ENCODE measurements at regions not wholly inside any gene's neighbourhood (a gene's known extent, or its start where the extent isn't known, plus 50 kb on each side); places are given as distances from the start of the nearest gene placed in this dataset.

- Histone ChIP-seq H2AFZ (no peak overlapping the region), H3K27ac (no peak overlapping the region), H3K9me2 (ENCODE audit: insufficient read depth) (no peaks in the 10 kb centered on the region), H3K27me3 (replicated peaks; ENCODE audit: insufficient read depth) (no peaks in the 10 kb centered on the region; the same call in 1 of the 2 replicates), H4K20me1 (ENCODE audit: insufficient read depth) (no peaks in the 10 kb centered on the region), H3K4me3 (no peak overlapping the region), H3K36me3 (ENCODE audit: low read depth) (no peaks in the 10 kb centered on the region), H3K9ac (no peak overlapping the region), H3K9me3 (ENCODE audit: low read depth) (no peaks in the 10 kb centered on the region), H3K4me1 (ENCODE audit: insufficient read depth) (no peaks in the 10 kb centered on the region), H3K4me2 (ENCODE audit: unreplicated experiment) (no peak overlapping the region), H3F3A (ENCODE audit: insufficient read depth) (no peaks in the 10 kb centered on the region), H3K79me2 (ENCODE audit: insufficient read depth) (no peaks in the 10 kb centered on the region)
- no peak for DNase-seq
- TF ChIP-seq EZH2 (IDR thresholded peaks at IDR 0.05; ENCODE audit: insufficient read depth, poor library complexity, severe bottlenecking), result no peak
- TF ChIP-seq EZH2phosphoT487 (IDR thresholded peaks at IDR 0.05; ENCODE audit: insufficient read depth, low read depth), result no peak
- in situ Hi-C loops (cut with MboI), result no loop called here
- 92 to 97% methylated on average over 2 of the region's 2 CpGs for WGBS, 2 experiments (ENCODE audit: low coverage in 1 of 2, low lambda C conversion rate in 2 of 2, missing lambda C conversion rate in 2 of 2)
These were observed 224.3 kb downstream of the MAFB start for GRCh38 chr20:40464731-40465208.

- Histone ChIP-seq H3K9me2 (ENCODE audit: insufficient read depth) (no peaks in the 10 kb centered on the region), H4K20me1 (ENCODE audit: insufficient read depth) (no peaks in the 10 kb centered on the region), H3K9ac (no peak overlapping the region), H3F3A (ENCODE audit: insufficient read depth) (no peaks in the 10 kb centered on the region), H3K4me1 (ENCODE audit: insufficient read depth) (no peaks in the 10 kb centered on the region), H3K4me2 (ENCODE audit: unreplicated experiment) (no peak overlapping the region), H3K27ac (no peak overlapping the region), H3K79me2 (ENCODE audit: insufficient read depth) (no peaks in the 10 kb centered on the region), H3K9me3 (ENCODE audit: low read depth) (no peaks in the 10 kb centered on the region), H2AFZ (no peak overlapping the region), H3K27me3 (replicated peaks; ENCODE audit: insufficient read depth) (no peaks in the 10 kb centered on the region; the same call in 1 of the 2 replicates), H3K4me3 (no peak overlapping the region), H3K36me3 (ENCODE audit: low read depth) (no peaks in the 10 kb centered on the region)
- no peak for DNase-seq
- 73 to 81% methylated on average over 6 of the region's 6 CpGs for WGBS, 2 experiments (ENCODE audit: low coverage in 1 of 2, low lambda C conversion rate in 2 of 2, missing lambda C conversion rate in 2 of 2)
- in situ Hi-C loops (cut with MboI), result no loop called here
- no peak for TF ChIP-seq EZH2 (IDR thresholded peaks at IDR 0.05; ENCODE audit: insufficient read depth, poor library complexity, severe bottlenecking)
- no peak for TF ChIP-seq EZH2phosphoT487 (IDR thresholded peaks at IDR 0.05; ENCODE audit: insufficient read depth, low read depth)
These were observed 225.9 kb downstream of the MAFB start for GRCh38 chr20:40463171-40463570.

- H3K27ac ChIP-seq, result no peak overlapping the region
- no peak overlapping the region for H2AFZ ChIP-seq
- in situ Hi-C loops (cut with MboI), result no loop called here
- no peaks in the 10 kb centered on the region for H3K9me3 ChIP-seq (ENCODE audit: low read depth)
- WGBS, 2 experiments (ENCODE audit: low coverage in 1 of 2, low lambda C conversion rate in 2 of 2, missing lambda C conversion rate in 2 of 2), result 93 to 95% methylated on average over 1 of the region's 1 CpG
- no peaks in the 10 kb centered on the region for H3F3A ChIP-seq (ENCODE audit: insufficient read depth)
- no peaks in the 10 kb centered on the region for H3K4me1 ChIP-seq (ENCODE audit: insufficient read depth)
- H3K4me2 ChIP-seq (ENCODE audit: unreplicated experiment), result no peak overlapping the region
- H3K36me3 ChIP-seq (ENCODE audit: low read depth), result no peaks in the 10 kb centered on the region
- no peaks in the 10 kb centered on the region for H3K9me2 ChIP-seq (ENCODE audit: insufficient read depth)
- H4K20me1 ChIP-seq (ENCODE audit: insufficient read depth), result no peaks in the 10 kb centered on the region
- H3K9ac ChIP-seq, result no peak overlapping the region
- TF ChIP-seq EZH2 (IDR thresholded peaks at IDR 0.05; ENCODE audit: insufficient read depth, poor library complexity, severe bottlenecking) (no peak), EZH2phosphoT487 (IDR thresholded peaks at IDR 0.05; ENCODE audit: insufficient read depth, low read depth) (no peak)
- H3K4me3 ChIP-seq, result no peak overlapping the region
- no peaks in the 10 kb centered on the region for H3K79me2 ChIP-seq (ENCODE audit: insufficient read depth)
- no peaks in the 10 kb centered on the region; the same call in 1 of the 2 replicates for H3K27me3 ChIP-seq (replicated peaks; ENCODE audit: insufficient read depth)
- DNase-seq, result no peak
These were observed 226.5 kb downstream of the MAFB start for GRCh38 chr20:40462566-40462965.

GRCh38 chr20:40459299-40459698 is 229.7 kb downstream of the MAFB start:
- H3K9me3 ChIP-seq (ENCODE audit: low read depth), result no peaks in the 10 kb centered on the region
- 47 to 48% methylated on average over 4 of the region's 4 CpGs for WGBS, 2 experiments (ENCODE audit: low coverage in 1 of 2, low lambda C conversion rate in 2 of 2, missing lambda C conversion rate in 2 of 2)
- no peaks in the 10 kb centered on the region for H4K20me1 ChIP-seq (ENCODE audit: insufficient read depth)
- no peak overlapping the region for H3K4me2 ChIP-seq (ENCODE audit: unreplicated experiment)
- no peak overlapping the region for H3K9ac ChIP-seq
- no peak for DNase-seq
- no peaks in the 10 kb centered on the region for H3K36me3 ChIP-seq (ENCODE audit: low read depth)
- no peaks in the 10 kb centered on the region; the same call in 1 of the 2 replicates for H3K27me3 ChIP-seq (replicated peaks; ENCODE audit: insufficient read depth)
- no peak overlapping the region for H3K27ac ChIP-seq
- H3K9me2 ChIP-seq (ENCODE audit: insufficient read depth), result no peaks in the 10 kb centered on the region
- TF ChIP-seq EZH2 (IDR thresholded peaks at IDR 0.05; ENCODE audit: insufficient read depth, poor library complexity, severe bottlenecking) (no peak), EZH2phosphoT487 (IDR thresholded peaks at IDR 0.05; ENCODE audit: insufficient read depth, low read depth) (no peak)
- H2AFZ ChIP-seq, result no peak overlapping the region
- no peaks in the 10 kb centered on the region for H3K79me2 ChIP-seq (ENCODE audit: insufficient read depth)
- no peaks in the 10 kb centered on the region for H3F3A ChIP-seq (ENCODE audit: insufficient read depth)
- in situ Hi-C loops (cut with MboI), result no loop called here
- H3K4me3 ChIP-seq, result no peak overlapping the region
- no peaks in the 10 kb centered on the region for H3K4me1 ChIP-seq (ENCODE audit: insufficient read depth)

- 77 to 87% methylated on average over 3 of the region's 3 CpGs for WGBS, 2 experiments (ENCODE audit: low coverage in 1 of 2, low lambda C conversion rate in 2 of 2, missing lambda C conversion rate in 2 of 2)
- H3K27me3 ChIP-seq (replicated peaks; ENCODE audit: insufficient read depth), result no peaks in the 10 kb centered on the region; the same call in 1 of the 2 replicates
- in situ Hi-C loops (cut with MboI), result no loop called here
These were observed 231.6 kb downstream of the MAFB start for GRCh38 chr20:40457404-40457803.

More at GRCh38 chr20:40457404-40457803, 231.6 kb downstream of the MAFB start:
- no peak overlapping the region for H3K4me2 ChIP-seq (ENCODE audit: unreplicated experiment)
- H3K79me2 ChIP-seq (ENCODE audit: insufficient read depth), result no peaks in the 10 kb centered on the region
- H3K36me3 ChIP-seq (ENCODE audit: low read depth), result no peaks in the 10 kb centered on the region
- H4K20me1 ChIP-seq (ENCODE audit: insufficient read depth), result no peaks in the 10 kb centered on the region
- no peak overlapping the region for H3K4me3 ChIP-seq
- H2AFZ ChIP-seq, result no peak overlapping the region
- no peaks in the 10 kb centered on the region for H3F3A ChIP-seq (ENCODE audit: insufficient read depth)
- TF ChIP-seq EZH2 (IDR thresholded peaks at IDR 0.05; ENCODE audit: insufficient read depth, poor library complexity, severe bottlenecking), result no peak
- TF ChIP-seq EZH2phosphoT487 (IDR thresholded peaks at IDR 0.05; ENCODE audit: insufficient read depth, low read depth), result no peak
- no peak overlapping the region for H3K9ac ChIP-seq
- H3K9me2 ChIP-seq (ENCODE audit: insufficient read depth), result no peaks in the 10 kb centered on the region
- no peak for DNase-seq
- H3K9me3 ChIP-seq (ENCODE audit: low read depth), result no peaks in the 10 kb centered on the region
- H3K27ac ChIP-seq, result no peak overlapping the region
- H3K4me1 ChIP-seq (ENCODE audit: insufficient read depth), result no peaks in the 10 kb centered on the region
